Epithelial cell of proximal tubule (primary cell): ENCODE measurements at regions not wholly inside any gene's neighbourhood (a gene's known extent, or its start where the extent isn't known, plus 50 kb on each side); places are given as distances from the start of the nearest gene placed in this dataset.

Source experiments
- DNase-seq: peaks from one replicate; pipeline ENCODE4 v3.0.0-alpha.2; 2011; ENCODE audit warnings: low read depth
- H3K4me3 ChIP-seq: 2 replicates; pipeline ENCODE4 v1.5.1; 2011; ENCODE audit warnings: low read depth, mild to moderate bottlenecking, low read length
- TF ChIP-seq, protein P1 (sequence below): conservative IDR thresholded peaks from 2 replicates; pipeline ENCODE4 v1.5.1; 2012; ENCODE audit warnings: low read depth, mild to moderate bottlenecking, low read length

DNA sequence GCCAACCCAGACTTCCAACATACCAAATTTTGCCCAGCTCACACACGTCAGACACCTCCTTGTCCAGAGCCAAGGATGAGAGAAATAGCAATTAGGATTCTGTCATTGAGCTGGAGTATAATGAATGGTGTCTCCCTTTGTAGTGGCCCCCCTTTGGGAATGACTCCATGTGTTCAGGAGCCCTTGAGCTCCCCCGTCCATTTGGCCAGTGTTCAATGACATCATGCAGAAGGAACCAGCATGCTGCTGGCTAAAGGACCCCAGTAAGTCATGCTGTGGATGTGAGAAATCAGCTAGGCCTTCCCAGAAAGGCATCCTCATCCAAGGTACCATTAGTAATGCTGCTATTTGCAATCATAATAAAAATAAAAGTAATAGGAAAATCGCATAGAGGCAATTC lies 158.8 kb upstream of the SRRM4 start:
- H3K4me3 ChIP-seq, result no peak overlapping the region
- TF ChIP-seq, protein P1, sequence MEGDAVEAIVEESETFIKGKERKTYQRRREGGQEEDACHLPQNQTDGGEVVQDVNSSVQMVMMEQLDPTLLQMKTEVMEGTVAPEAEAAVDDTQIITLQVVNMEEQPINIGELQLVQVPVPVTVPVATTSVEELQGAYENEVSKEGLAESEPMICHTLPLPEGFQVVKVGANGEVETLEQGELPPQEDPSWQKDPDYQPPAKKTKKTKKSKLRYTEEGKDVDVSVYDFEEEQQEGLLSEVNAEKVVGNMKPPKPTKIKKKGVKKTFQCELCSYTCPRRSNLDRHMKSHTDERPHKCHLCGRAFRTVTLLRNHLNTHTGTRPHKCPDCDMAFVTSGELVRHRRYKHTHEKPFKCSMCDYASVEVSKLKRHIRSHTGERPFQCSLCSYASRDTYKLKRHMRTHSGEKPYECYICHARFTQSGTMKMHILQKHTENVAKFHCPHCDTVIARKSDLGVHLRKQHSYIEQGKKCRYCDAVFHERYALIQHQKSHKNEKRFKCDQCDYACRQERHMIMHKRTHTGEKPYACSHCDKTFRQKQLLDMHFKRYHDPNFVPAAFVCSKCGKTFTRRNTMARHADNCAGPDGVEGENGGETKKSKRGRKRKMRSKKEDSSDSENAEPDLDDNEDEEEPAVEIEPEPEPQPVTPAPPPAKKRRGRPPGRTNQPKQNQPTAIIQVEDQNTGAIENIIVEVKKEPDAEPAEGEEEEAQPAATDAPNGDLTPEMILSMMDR, result no peak
- DNase-seq, result no peak

DNA sequence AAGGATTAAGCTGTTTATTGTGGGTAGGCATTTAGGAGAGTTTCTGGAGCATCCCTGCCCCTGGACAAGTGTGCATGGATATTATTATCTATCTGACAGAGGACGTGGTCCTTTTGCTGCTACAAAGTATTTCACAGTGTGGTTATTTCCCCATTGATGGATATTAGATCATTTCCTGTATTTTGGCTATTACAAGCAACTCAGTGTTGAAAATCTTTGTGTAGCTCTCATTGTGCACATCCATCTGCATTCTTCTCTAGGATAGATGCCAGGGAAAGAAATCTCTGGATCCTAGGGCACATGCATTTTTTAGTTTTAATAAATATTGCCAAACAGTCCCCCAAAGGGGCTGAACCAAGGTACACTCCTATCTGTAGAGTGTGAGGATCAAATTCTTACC lies 154.3 kb upstream of the SRRM4 start:
- TF ChIP-seq, protein P1, result no peak
- DNase-seq, result no peak
- no peak overlapping the region for H3K4me3 ChIP-seq

DNA sequence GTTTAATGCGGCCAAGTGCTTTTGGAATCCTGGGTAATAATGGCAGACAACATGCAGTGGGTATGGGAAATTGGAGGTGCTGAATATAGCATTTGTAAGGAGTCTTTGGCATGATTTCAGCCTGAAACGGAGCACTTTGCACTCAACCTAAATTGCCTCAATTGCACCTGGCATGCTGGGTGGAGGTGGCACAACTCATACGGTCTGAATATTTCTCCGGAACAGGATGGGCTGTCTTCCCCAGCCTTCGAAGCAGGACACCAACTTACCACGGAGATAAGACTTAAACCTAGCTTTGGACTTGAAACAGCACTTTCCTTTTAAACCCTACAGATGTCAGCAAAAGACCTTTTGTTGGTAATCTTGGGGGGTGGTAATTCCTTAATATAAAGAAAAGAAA lies 153.7 kb upstream of the SRRM4 start:
- no peak overlapping the region for H3K4me3 ChIP-seq
- TF ChIP-seq, protein P1, result no peak
- DNase-seq, result no peak

DNA sequence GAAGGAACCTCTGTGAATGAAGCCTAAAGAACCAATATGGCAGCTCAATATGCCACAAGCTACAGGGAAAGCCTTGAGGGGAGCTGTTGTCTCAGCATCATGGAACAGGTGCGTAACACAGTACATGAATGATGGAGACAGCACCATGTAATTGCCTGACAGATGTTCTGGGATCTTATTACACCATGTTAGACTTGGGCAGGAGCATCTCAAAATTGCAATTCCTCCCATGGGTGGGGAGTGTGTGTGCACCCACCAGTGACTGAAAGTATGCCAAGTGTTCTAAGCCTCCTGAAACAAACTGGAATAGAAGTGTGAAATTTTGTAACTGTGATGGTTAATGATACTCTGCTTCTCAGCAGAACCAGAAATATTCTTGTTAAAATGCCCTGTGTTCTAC lies 151.0 kb upstream of the SRRM4 start:
- no peak overlapping the region for H3K4me3 ChIP-seq
- TF ChIP-seq, protein P1, result no peak
- DNase-seq, result no peak

DNA sequence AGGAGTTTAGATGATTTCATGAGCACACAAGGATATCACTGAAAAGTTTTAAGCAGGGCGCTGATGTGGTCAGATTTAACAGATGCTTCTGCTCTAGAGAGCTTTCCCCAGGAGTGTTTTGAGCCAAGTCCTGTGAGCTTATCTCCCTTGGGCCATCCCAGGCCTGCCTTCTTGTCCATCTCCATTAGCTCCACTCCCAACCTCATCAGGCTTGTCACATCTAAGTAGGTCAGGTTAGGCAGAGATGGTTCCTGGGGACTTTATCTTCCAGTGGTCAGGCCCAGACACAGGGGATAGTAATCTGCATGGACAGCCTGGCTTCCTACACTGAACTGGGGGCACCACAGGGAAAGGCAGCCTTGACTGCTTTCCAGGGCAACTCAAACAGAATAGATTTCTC lies 145.4 kb upstream of the SRRM4 start:
- TF ChIP-seq, protein P1, result no peak
- H3K4me3 ChIP-seq, result no peak overlapping the region
- DNase-seq, result no peak

DNA sequence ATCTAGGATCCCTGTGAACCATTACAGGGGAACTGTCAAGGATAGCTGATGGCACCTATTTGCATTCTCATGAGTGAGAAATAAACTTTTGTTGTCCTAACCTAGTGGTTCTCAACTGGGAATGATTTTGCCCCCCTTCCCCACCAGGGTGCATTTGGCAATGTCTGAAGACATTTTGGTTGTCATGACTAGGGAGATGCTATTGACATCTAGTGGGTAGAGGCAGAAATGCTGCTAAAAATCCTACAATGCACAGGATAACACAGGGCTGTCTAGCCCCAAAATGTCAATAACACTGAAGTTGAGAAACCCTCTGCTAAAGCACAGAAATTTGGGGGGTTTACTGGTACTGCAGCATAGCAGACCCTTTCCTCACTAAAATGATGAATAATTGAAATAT lies 140.9 kb upstream of the SRRM4 start:
- no peak overlapping the region for H3K4me3 ChIP-seq
- TF ChIP-seq, protein P1, result no peak
- no peak for DNase-seq

DNA sequence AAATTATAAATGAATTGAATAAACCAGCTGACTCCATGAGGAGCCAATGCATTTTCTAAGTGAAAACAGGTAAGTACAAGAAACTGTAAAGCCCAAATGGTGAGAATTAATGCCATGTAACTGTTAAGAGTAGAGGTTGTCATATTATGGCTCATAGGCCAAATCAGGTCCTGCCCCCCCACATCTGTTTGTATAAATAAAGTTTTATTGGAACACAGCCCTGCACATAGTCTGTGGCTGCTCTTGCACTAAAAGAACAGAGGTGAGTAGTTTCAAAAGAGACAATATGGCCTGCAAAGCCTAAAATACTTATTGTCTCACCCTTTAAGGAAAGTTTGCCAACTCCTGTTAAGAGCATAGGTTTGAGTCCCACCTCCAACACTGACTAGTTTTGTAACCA lies 140.5 kb upstream of the SRRM4 start:
- no peak for DNase-seq
- TF ChIP-seq, protein P1, result no peak
- no peak overlapping the region for H3K4me3 ChIP-seq
